Tibial nerve (tissue), 4 donors: ENCODE measurements at regions not wholly inside any gene's neighbourhood (a gene's known extent, or its start where the extent isn't known, plus 50 kb on each side); places are given as distances from the start of the nearest gene placed in this dataset.
A peak's percentile ranks its signal among the peaks of the same experiment; 100 is the strongest.

Experiments
- DNase-seq, 2 donors: peaks; one replicate each; pipeline ENCODE4 v3.0.0-alpha.2; 2019; ENCODE audit warnings: low spot score in 2 of 2
- H3K27ac ChIP-seq, 4 donors: fragments of 200-600 bp; sonication (generic) in 3 of 4; one replicate each; pipeline ENCODE4 v1.5.1; 2017 to 2019; ENCODE audit warnings: mild to moderate bottlenecking in 1 of 4
- H3K27me3 ChIP-seq, 2 donors: fragments of 200-600 bp; sonication (generic) in 1 of 2; one replicate each; pipeline versions ENCODE4 v1.5.1 to v1.6.0; 2017 to 2019
- H3K36me3 ChIP-seq, 3 donors: fragments of 200-600 bp; sonication (generic); one replicate each; pipeline ENCODE4 v1.5.1; 2018 to 2019
- H3K4me1 ChIP-seq, 4 donors: fragments of 200-600 bp; sonication (generic) in 3 of 4; one replicate each; pipeline ENCODE4 v1.5.1; 2017 to 2019
- H3K4me3 ChIP-seq, 4 donors: fragments of 200-600 bp; sonication (generic) in 3 of 4; one replicate each; pipeline ENCODE4 v1.5.1; 2017 to 2019; ENCODE audit warnings: mild to moderate bottlenecking in 1 of 4, moderate library complexity in 1 of 4
- H3K9me3 ChIP-seq, 4 donors: fragments of 200-600 bp; sonication (generic) in 3 of 4; one replicate each; pipeline ENCODE4 v1.5.1; 2017 to 2019
- EP300 ChIP-seq, 2 donors: sonication (generic); formaldehyde crosslinking; IDR thresholded peaks; one replicate each; pipeline ENCODE4 v1.6.1; 2017; ENCODE audit warnings: antibody characterized with exemption in 2 of 2, mild to moderate bottlenecking in 1 of 2
- POLR2A ChIP-seq, 2 donors: fragments of 450-650 bp; IDR thresholded peaks; one replicate each; pipeline ENCODE4 v1.6.1; 2017; ENCODE audit warnings: antibody characterized with exemption in 2 of 2, mild to moderate bottlenecking in 2 of 2, moderate library complexity in 2 of 2
- WGBS, 2 donors: methylation state at CpG; one replicate each; pipeline ENCODE4 v1.1.5; 2018; 5-methylcytosine and 5-hydroxymethylcytosine counted together
- TF ChIP-seq, protein P1 (sequence below), 5 experiments: fragments of 200-600 bp in 3 of 5; fragments of 450-650 bp in 2 of 5; sonication (generic) in 3 of 5; IDR thresholded peaks; one replicate each; pipeline ENCODE4 v1.5.1; 2016 to 2019; ENCODE audit warnings: antibody characterized with exemption in 5 of 5, mild to moderate bottlenecking in 3 of 5, moderate library complexity in 2 of 5

DNA sequence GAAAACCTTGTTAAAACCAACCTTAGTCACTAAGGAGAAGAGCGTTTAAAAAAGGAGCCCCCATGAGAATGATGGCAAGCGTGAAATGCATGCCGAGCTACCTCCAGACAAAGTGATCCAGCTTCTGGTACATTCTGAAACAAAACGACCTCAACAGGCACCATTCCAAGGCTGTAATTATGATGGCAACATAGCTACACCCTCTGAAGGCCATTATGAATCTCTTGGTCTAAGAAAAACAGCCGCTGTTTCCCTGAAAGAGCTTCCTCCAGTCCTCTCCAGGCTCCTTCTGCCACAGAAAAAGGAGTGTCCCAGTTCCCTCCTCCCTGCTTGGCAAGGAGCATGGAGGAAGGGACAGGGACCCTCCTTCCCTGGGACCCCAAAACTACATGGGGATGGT lies 50.0 kb upstream of the ABLIM1 start:
- Histone ChIP-seq H3K27ac (peak overlapping the region in 1 of 4 donors; percentile 34), H3K27me3 (no peaks in the 10 kb centered on the region)
- WGBS, 2 donors, result 76 to 79% methylated on average over 5 of the region's 5 CpGs

GRCh38 chr10:114708717-114709335 lies 50.8 kb upstream of the ABLIM1 start:
- H3K9me3 ChIP-seq, result no peaks in the 10 kb centered on the region
- H3K4me3 ChIP-seq, result no peak overlapping the region
- peaks cover 0 to 8% (median 0%) of the 10 kb centered on the region in 4 donors for H3K4me1 ChIP-seq
- no peak overlapping the region for H3K27ac ChIP-seq
- DNase-seq, result no peak
- WGBS, 2 donors, result 84 to 87% methylated on average over 5 of the region's 5 CpGs
- TF ChIP-seq POLR2A (IDR thresholded peaks at IDR 0.05) (no peak), EP300 (IDR thresholded peaks at IDR 0.05) (no peak)
- TF ChIP-seq, protein P1, sequence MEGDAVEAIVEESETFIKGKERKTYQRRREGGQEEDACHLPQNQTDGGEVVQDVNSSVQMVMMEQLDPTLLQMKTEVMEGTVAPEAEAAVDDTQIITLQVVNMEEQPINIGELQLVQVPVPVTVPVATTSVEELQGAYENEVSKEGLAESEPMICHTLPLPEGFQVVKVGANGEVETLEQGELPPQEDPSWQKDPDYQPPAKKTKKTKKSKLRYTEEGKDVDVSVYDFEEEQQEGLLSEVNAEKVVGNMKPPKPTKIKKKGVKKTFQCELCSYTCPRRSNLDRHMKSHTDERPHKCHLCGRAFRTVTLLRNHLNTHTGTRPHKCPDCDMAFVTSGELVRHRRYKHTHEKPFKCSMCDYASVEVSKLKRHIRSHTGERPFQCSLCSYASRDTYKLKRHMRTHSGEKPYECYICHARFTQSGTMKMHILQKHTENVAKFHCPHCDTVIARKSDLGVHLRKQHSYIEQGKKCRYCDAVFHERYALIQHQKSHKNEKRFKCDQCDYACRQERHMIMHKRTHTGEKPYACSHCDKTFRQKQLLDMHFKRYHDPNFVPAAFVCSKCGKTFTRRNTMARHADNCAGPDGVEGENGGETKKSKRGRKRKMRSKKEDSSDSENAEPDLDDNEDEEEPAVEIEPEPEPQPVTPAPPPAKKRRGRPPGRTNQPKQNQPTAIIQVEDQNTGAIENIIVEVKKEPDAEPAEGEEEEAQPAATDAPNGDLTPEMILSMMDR (IDR thresholded peaks at IDR 0.05), result no peak
- no peaks in the 10 kb centered on the region for H3K36me3 ChIP-seq
- no peaks in the 10 kb centered on the region for H3K27me3 ChIP-seq

More for the DNA sequence above, 50.0 kb upstream of the ABLIM1 start:
- no peak for DNase-seq
- Histone ChIP-seq H3K4me3 (no peak overlapping the region), H3K9me3 (no peaks in the 10 kb centered on the region), H3K4me1 (peaks cover 0 to 1% (median 0%) of the 10 kb centered on the region in 4 donors), H3K36me3 (no peaks in the 10 kb centered on the region)
- TF ChIP-seq EP300 (IDR thresholded peaks at IDR 0.05), result no peak
- TF ChIP-seq, protein P1 (IDR thresholded peaks at IDR 0.05), result no peak
- TF ChIP-seq POLR2A (IDR thresholded peaks at IDR 0.05), result no peak

GRCh38 chr10:114709984-114710383 lies 51.9 kb upstream of the ABLIM1 start:
- Histone ChIP-seq H3K4me3 (no peak overlapping the region), H3K27me3 (no peaks in the 10 kb centered on the region), H3K9me3 (no peaks in the 10 kb centered on the region), H3K27ac (no peak overlapping the region), H3K36me3 (no peaks in the 10 kb centered on the region), H3K4me1 (peaks cover 0 to 19% (median 4%) of the 10 kb centered on the region in 4 donors)
- WGBS, 2 donors, result 89 to 91% methylated on average over 2 of the region's 2 CpGs
- TF ChIP-seq EP300 (IDR thresholded peaks at IDR 0.05), result no peak
- no peak for TF ChIP-seq POLR2A (IDR thresholded peaks at IDR 0.05)
- TF ChIP-seq, protein P1 (IDR thresholded peaks at IDR 0.05), result no peak
- DNase-seq, result no peak

GRCh38 chr10:114711176-114711868 lies 53.2 kb upstream of the ABLIM1 start:
- no peak overlapping the region for H3K27ac ChIP-seq
- H3K36me3 ChIP-seq, result no peaks in the 10 kb centered on the region
- TF ChIP-seq POLR2A (IDR thresholded peaks at IDR 0.05), result no peak
- no peak for TF ChIP-seq EP300 (IDR thresholded peaks at IDR 0.05)
- TF ChIP-seq, protein P1 (IDR thresholded peaks at IDR 0.05), result no peak
- H3K4me1 ChIP-seq, result peaks cover 0 to 30% (median 5%) of the 10 kb centered on the region in 4 donors
- H3K4me3 ChIP-seq, result no peak overlapping the region
- H3K9me3 ChIP-seq, result no peaks in the 10 kb centered on the region
- DNase-seq, result no peak
- WGBS, 2 donors, result 89 to 98% methylated on average over 5 of the region's 5 CpGs
- H3K27me3 ChIP-seq, result no peaks in the 10 kb centered on the region

DNA sequence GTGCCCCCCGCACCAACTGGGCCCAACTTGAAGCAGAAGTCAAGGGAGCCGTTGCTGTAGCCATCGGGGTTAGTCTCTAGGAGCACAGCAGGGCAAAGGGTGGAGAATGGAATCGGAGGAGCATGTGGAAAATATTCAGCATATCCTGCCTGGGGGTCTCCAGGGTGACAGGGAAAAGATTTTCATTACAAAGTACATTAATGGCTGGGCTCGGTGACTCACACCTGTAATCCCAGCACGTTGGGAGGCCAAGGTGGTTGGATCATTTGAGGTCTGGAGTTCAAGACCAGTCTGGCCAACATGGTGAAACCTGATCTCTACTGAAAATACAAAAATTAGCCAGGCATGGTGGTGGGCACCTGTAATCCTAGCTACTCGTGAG lies 53.8 kb upstream of the ABLIM1 start:
- WGBS, 2 donors, result 94 to 96% methylated on average over 7 of the region's 7 CpGs
- Histone ChIP-seq H3K27me3 (no peaks in the 10 kb centered on the region), H3K4me1 (peaks cover 0 to 30% (median 5%) of the 10 kb centered on the region in 4 donors)

More for the DNA sequence above, 53.8 kb upstream of the ABLIM1 start:
- no peaks in the 10 kb centered on the region for H3K9me3 ChIP-seq
- H3K4me3 ChIP-seq, result no peak overlapping the region
- TF ChIP-seq EP300 (IDR thresholded peaks at IDR 0.05), result no peak
- TF ChIP-seq, protein P1 (IDR thresholded peaks at IDR 0.05), result no peak
- no peak for TF ChIP-seq POLR2A (IDR thresholded peaks at IDR 0.05)
- no peaks in the 10 kb centered on the region for H3K36me3 ChIP-seq
- no peak overlapping the region for H3K27ac ChIP-seq
- DNase-seq, result no peak
